MM.1S (cell line): ENCODE measurements at regions not wholly inside any gene's neighbourhood (a gene's known extent, or its start where the extent isn't known, plus 50 kb on each side); places are given as distances from the start of the nearest gene placed in this dataset.

Source experiments
- DNase-seq: peaks from one replicate; pipeline ENCODE4 v3.0.0-alpha.2; 2015
- H2AFZ ChIP-seq: fragments of 300-600 bp; sonication (generic); 2 replicates; pipeline ENCODE4 v1.6.0; 2016; ENCODE audit warnings: antibody characterized with exemption, low read length
- H3F3A ChIP-seq: fragments of 300-600 bp; sonication (generic); 2 replicates; pipeline ENCODE4 v1.6.1; 2016; ENCODE audit warnings: mild to moderate bottlenecking, antibody characterized with exemption, low read length, moderate library complexity, mixed read lengths; ENCODE audit not compliant: insufficient read depth
- H3K27ac ChIP-seq: fragments of 300-600 bp; sonication (generic); 2 replicates; pipeline ENCODE4 v1.5.1; 2016; ENCODE audit warnings: mild to moderate bottlenecking, low read length
- H3K27me3 ChIP-seq: fragments of 300-600 bp; sonication (generic); replicated peaks from 2 replicates; pipeline ENCODE4 v1.6.0; 2016; ENCODE audit warnings: low read length; ENCODE audit not compliant: insufficient read depth
- H3K36me3 ChIP-seq: fragments of 300-600 bp; sonication (generic); replicated peaks from 2 replicates; pipeline ENCODE4 v1.6.1; 2016; ENCODE audit warnings: mild to moderate bottlenecking, low read length, mixed read lengths; ENCODE audit not compliant: insufficient read depth
- H3K4me1 ChIP-seq: fragments of 300-600 bp; sonication (generic); 2 replicates; pipeline ENCODE4 v1.6.1; 2016; ENCODE audit warnings: low read length, mixed read lengths
- H3K4me2 ChIP-seq: fragments of 300-600 bp; sonication (generic); 2 replicates; pipeline ENCODE4 v1.6.0; 2016; ENCODE audit warnings: low read depth, low read length
- H3K4me3 ChIP-seq: fragments of 300-600 bp; sonication (generic); 2 replicates; pipeline ENCODE4 v1.5.1; 2016; ENCODE audit warnings: low read length, mixed read lengths
- H3K79me2 ChIP-seq: fragments of 300-600 bp; sonication (generic); 2 replicates; pipeline ENCODE4 v1.6.1; 2016; ENCODE audit warnings: mixed run types, low read length, mixed read lengths
- H3K9ac ChIP-seq: fragments of 300-600 bp; sonication (generic); 2 replicates; pipeline ENCODE4 v1.6.1; 2016; ENCODE audit warnings: low read length, mixed read lengths
- H3K9me2 ChIP-seq: fragments of 300-600 bp; sonication (generic); replicated peaks from 2 replicates; pipeline ENCODE4 v1.6.1; 2016; ENCODE audit warnings: mild to moderate bottlenecking, low read length, mixed read lengths; ENCODE audit not compliant: insufficient read depth
- H3K9me3 ChIP-seq: fragments of 300-600 bp; sonication (generic); replicated peaks from 2 replicates; pipeline ENCODE4 v1.6.1; 2016; ENCODE audit warnings: mild to moderate bottlenecking, low read length, mixed read lengths; ENCODE audit not compliant: insufficient read depth
- H4K20me1 ChIP-seq: fragments of 300-600 bp; sonication (generic); 2 replicates; pipeline ENCODE4 v1.6.1; 2016; ENCODE audit warnings: mild to moderate bottlenecking, low read length, moderate library complexity, mixed read lengths; ENCODE audit not compliant: insufficient read depth
- EZH2 ChIP-seq: fragments of 300-600 bp; sonication (generic); optimal IDR thresholded peaks from 2 replicates; pipeline ENCODE3; 2017; ENCODE audit warnings: low read depth, mild to moderate bottlenecking, antibody characterized with exemption, low read length, mixed read lengths
- EZH2phosphoT487 ChIP-seq: fragments of 300-600 bp; sonication (generic); IDR thresholded peaks from 2 replicates; pipeline ENCODE4 v1.6.1; 2018; ENCODE audit warnings: antibody characterized with exemption, low read length
- TF ChIP-seq, protein P1 (sequence below): fragments of 300-600 bp; sonication (generic); IDR thresholded peaks from 2 replicates; pipeline ENCODE4 v1.5.1; 2016; ENCODE audit warnings: antibody characterized with exemption, low read length, mixed read lengths

- TF ChIP-seq, protein P1, sequence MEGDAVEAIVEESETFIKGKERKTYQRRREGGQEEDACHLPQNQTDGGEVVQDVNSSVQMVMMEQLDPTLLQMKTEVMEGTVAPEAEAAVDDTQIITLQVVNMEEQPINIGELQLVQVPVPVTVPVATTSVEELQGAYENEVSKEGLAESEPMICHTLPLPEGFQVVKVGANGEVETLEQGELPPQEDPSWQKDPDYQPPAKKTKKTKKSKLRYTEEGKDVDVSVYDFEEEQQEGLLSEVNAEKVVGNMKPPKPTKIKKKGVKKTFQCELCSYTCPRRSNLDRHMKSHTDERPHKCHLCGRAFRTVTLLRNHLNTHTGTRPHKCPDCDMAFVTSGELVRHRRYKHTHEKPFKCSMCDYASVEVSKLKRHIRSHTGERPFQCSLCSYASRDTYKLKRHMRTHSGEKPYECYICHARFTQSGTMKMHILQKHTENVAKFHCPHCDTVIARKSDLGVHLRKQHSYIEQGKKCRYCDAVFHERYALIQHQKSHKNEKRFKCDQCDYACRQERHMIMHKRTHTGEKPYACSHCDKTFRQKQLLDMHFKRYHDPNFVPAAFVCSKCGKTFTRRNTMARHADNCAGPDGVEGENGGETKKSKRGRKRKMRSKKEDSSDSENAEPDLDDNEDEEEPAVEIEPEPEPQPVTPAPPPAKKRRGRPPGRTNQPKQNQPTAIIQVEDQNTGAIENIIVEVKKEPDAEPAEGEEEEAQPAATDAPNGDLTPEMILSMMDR = no peak
- no peak for TF ChIP-seq EZH2phosphoT487
- no peak for TF ChIP-seq EZH2
- Histone ChIP-seq H3K4me2 (no peak overlapping the region), H3K79me2 (no peaks in the 10 kb centered on the region), H3K27me3 (no peaks in the 10 kb centered on the region), H3K4me1 (no peaks in the 10 kb centered on the region), H2AFZ (no peak overlapping the region), H3K9ac (no peak overlapping the region), H4K20me1 (no peaks in the 10 kb centered on the region), H3K9me3 (no peaks in the 10 kb centered on the region), H3K36me3 (no peaks in the 10 kb centered on the region), H3K27ac (no peak overlapping the region), H3K9me2 (no peaks in the 10 kb centered on the region), H3F3A (no peaks in the 10 kb centered on the region), H3K4me3 (no peak overlapping the region)
- DNase-seq = no peak
Measured at GRCh38 chr2:126837966-126838715, 60.5 kb upstream of the TEX51 start.

GRCh38 chr2:126838716-126838985 lies 60.0 kb upstream of the TEX51 start:
- H3K9me3 ChIP-seq = no peaks in the 10 kb centered on the region
- no peaks in the 10 kb centered on the region for H3K9me2 ChIP-seq
- DNase-seq = no peak
- no peaks in the 10 kb centered on the region for H3K79me2 ChIP-seq
- H3K4me3 ChIP-seq = no peak overlapping the region
- no peaks in the 10 kb centered on the region for H4K20me1 ChIP-seq
- TF ChIP-seq EZH2 (no peak), EZH2phosphoT487 (no peak)
- TF ChIP-seq, protein P1 = no peak
- no peak overlapping the region for H2AFZ ChIP-seq
- no peaks in the 10 kb centered on the region for H3F3A ChIP-seq
- no peak overlapping the region for H3K4me2 ChIP-seq
- no peaks in the 10 kb centered on the region for H3K27me3 ChIP-seq
- H3K4me1 ChIP-seq = no peaks in the 10 kb centered on the region
- H3K27ac ChIP-seq = no peak overlapping the region
- no peak overlapping the region for H3K9ac ChIP-seq
- H3K36me3 ChIP-seq = no peaks in the 10 kb centered on the region

GRCh38 chr2:126839796-126840195 lies 58.9 kb upstream of the TEX51 start:
- Histone ChIP-seq H3K4me2 (no peak overlapping the region), H3K4me3 (no peak overlapping the region), H3F3A (no peaks in the 10 kb centered on the region), H3K9ac (no peak overlapping the region), H3K36me3 (no peaks in the 10 kb centered on the region), H3K9me3 (no peaks in the 10 kb centered on the region), H4K20me1 (no peaks in the 10 kb centered on the region), H3K9me2 (no peaks in the 10 kb centered on the region), H3K79me2 (no peaks in the 10 kb centered on the region), H3K27me3 (no peaks in the 10 kb centered on the region), H3K4me1 (no peaks in the 10 kb centered on the region), H2AFZ (no peak overlapping the region), H3K27ac (no peak overlapping the region)
- TF ChIP-seq EZH2phosphoT487 (no peak), EZH2 (no peak)
- TF ChIP-seq, protein P1 = no peak
- no peak for DNase-seq
